Neuronal stem cell (in vitro differentiated cells): ENCODE measurements at regions not wholly inside any gene's neighbourhood (a gene's known extent, or its start where the extent isn't known, plus 50 kb on each side); places are given as distances from the start of the nearest gene placed in this dataset.

ENCODE experiments used
- DNase-seq: peaks from one replicate; pipeline ENCODE4 v3.0.0-alpha.2; 2013; ENCODE audit warnings: low spot score
- H2AFZ ChIP-seq: one replicate; pipeline ENCODE4 v1.6.1; 2013; ENCODE audit warnings: mild to moderate bottlenecking, low read length, inconsistent platforms
- H2AK5ac ChIP-seq: 2 replicates; pipeline ENCODE4 v1.6.1; 2013; ENCODE audit warnings: low read depth, mild to moderate bottlenecking, inconsistent platforms, low read length, moderate library complexity, mixed read lengths
- H2BK120ac ChIP-seq: 2 replicates; pipeline ENCODE4 v1.6.1; 2013; ENCODE audit warnings: low read depth, mild to moderate bottlenecking, inconsistent platforms, low read length, moderate library complexity, mixed read lengths
- H2BK12ac ChIP-seq: one replicate; pipeline ENCODE4 v1.6.1; 2013; ENCODE audit warnings: low read length, inconsistent platforms
- H2BK15ac ChIP-seq: 2 replicates; pipeline ENCODE4 v1.6.1; 2013; ENCODE audit warnings: mild to moderate bottlenecking, low read length, inconsistent platforms, mixed read lengths
- H2BK5ac ChIP-seq: one replicate; pipeline ENCODE4 v1.6.1; 2013; ENCODE audit warnings: inconsistent platforms, mild to moderate bottlenecking, low read length, moderate library complexity
- H3K14ac ChIP-seq: one replicate; pipeline ENCODE4 v1.6.1; 2013; ENCODE audit warnings: low read length, inconsistent platforms
- H3K18ac ChIP-seq: 2 replicates; pipeline ENCODE4 v1.6.1; 2013; ENCODE audit warnings: low read length, inconsistent platforms
- H3K23ac ChIP-seq: 2 replicates; pipeline ENCODE4 v1.6.1; 2013; ENCODE audit warnings: low read depth, mild to moderate bottlenecking, mixed read lengths, low read length, inconsistent platforms; ENCODE audit not compliant: poor library complexity
- H3K27ac ChIP-seq: replicated peaks from 3 replicates; pipeline ENCODE4 v1.5.1; 2013; ENCODE audit warnings: low read length, inconsistent platforms
- H3K27me3 ChIP-seq, 3 experiments: 2 replicates each; pipeline ENCODE4 v1.6.1; 2013; ENCODE audit warnings: low read length in 3 of 3, mild to moderate bottlenecking in 2 of 3, inconsistent platforms in 1 of 3, low read depth in 1 of 3, mixed read lengths in 1 of 3, moderate library complexity in 1 of 3; ENCODE audit not compliant: control insufficient read depth in 3 of 3, insufficient read depth in 3 of 3
- H3K36me3 ChIP-seq, 2 donors: replicated peaks in 1 of 2; 2 replicates each; pipeline ENCODE4 v1.6.1; 2013; ENCODE audit warnings: low read length in 2 of 2; ENCODE audit not compliant: control insufficient read depth in 2 of 2, insufficient read depth in 2 of 2
- H3K4ac ChIP-seq: 2 replicates; pipeline ENCODE4 v1.6.1; 2013; ENCODE audit warnings: inconsistent platforms, mild to moderate bottlenecking, low read length, moderate library complexity
- H3K4me1 ChIP-seq, 2 donors: 1 replicate in 1 of 2; 2 replicates in 1 of 2; pipeline ENCODE4 v1.6.1; 2013; ENCODE audit warnings: low read length in 2 of 2, low read depth in 1 of 2; ENCODE audit not compliant: control insufficient read depth in 2 of 2, insufficient read depth in 1 of 2
- H3K4me2 ChIP-seq: one replicate; pipeline ENCODE4 v1.6.1; 2013; ENCODE audit warnings: mild to moderate bottlenecking, low read length, inconsistent platforms; ENCODE audit not compliant: insufficient read depth, poor library complexity, severe bottlenecking
- H3K4me3 ChIP-seq, 2 donors: 2 replicates each; pipeline ENCODE4 v1.5.1; 2013; ENCODE audit warnings: low read length in 2 of 2, mild to moderate bottlenecking in 2 of 2, inconsistent platforms in 1 of 2, moderate library complexity in 1 of 2
- H3K79me1 ChIP-seq: one replicate; pipeline ENCODE4 v1.6.1; 2013; ENCODE audit warnings: low read depth, mild to moderate bottlenecking, inconsistent platforms, low read length, moderate library complexity
- H3K9ac ChIP-seq: one replicate; pipeline ENCODE4 v1.6.1; 2013; ENCODE audit warnings: mild to moderate bottlenecking, low read depth, low read length, inconsistent platforms; ENCODE audit not compliant: poor library complexity
- H3K9me3 ChIP-seq, 2 donors: replicated peaks in 1 of 2; 2 replicates each; pipeline versions ENCODE3 to v1.6.1; 2013; ENCODE audit warnings: low read length in 2 of 2, mild to moderate bottlenecking in 2 of 2, inconsistent platforms in 1 of 2, low read depth in 1 of 2, mixed read lengths in 1 of 2, moderate library complexity in 1 of 2; ENCODE audit not compliant: control insufficient read depth in 2 of 2, insufficient read depth in 1 of 2
- H4K8ac ChIP-seq: one replicate; pipeline ENCODE4 v1.6.1; 2013; ENCODE audit warnings: low read depth, mild to moderate bottlenecking, inconsistent platforms, low read length, moderate library complexity
- H4K91ac ChIP-seq: one replicate; pipeline ENCODE4 v1.6.1; 2013; ENCODE audit warnings: low read length, low read depth, mild to moderate bottlenecking, inconsistent platforms; ENCODE audit not compliant: poor library complexity
- WGBS, 2 donors: extraction: QIAGEN DNeasy Blood & Tissue Kit; methylation state at CpG; one replicate each; pipeline ENCODE4 v1.1.7; 2013; ENCODE audit warnings: missing lambda C conversion rate in 2 of 2, mixed read lengths in 1 of 2; ENCODE audit not compliant: insufficient read length in 2 of 2, insufficient replicate concordance in 1 of 2; ENCODE audit errors: extremely low coverage in 2 of 2; 5-methylcytosine and 5-hydroxymethylcytosine counted together

GRCh38 chr18:67789165-67789545 lies 272.6 kb upstream of the DSEL start:
- H3K23ac ChIP-seq: no peak overlapping the region
- no peak overlapping the region for H3K14ac ChIP-seq
- no peak overlapping the region for H4K91ac ChIP-seq
- no peaks in the 10 kb centered on the region for H3K9me3 ChIP-seq
- no peak overlapping the region for H2AK5ac ChIP-seq
- H3K4me3 ChIP-seq: no peak overlapping the region
- no peak overlapping the region for H4K8ac ChIP-seq
- H2BK120ac ChIP-seq: no peak overlapping the region
- H3K27me3 ChIP-seq: no peaks in the 10 kb centered on the region
- DNase-seq: no peak
- no peaks in the 10 kb centered on the region for H3K4me1 ChIP-seq
- no peak overlapping the region for H2BK12ac ChIP-seq
- no peak overlapping the region for H2BK5ac ChIP-seq
- no peak overlapping the region for H3K18ac ChIP-seq
- H2BK15ac ChIP-seq: no peak overlapping the region
- WGBS, 2 donors: no CpG with 5 or more reads among the region's 9 CpGs
- H3K4me2 ChIP-seq: no peak overlapping the region
- no peak overlapping the region for H3K9ac ChIP-seq
- H3K4ac ChIP-seq: no peak overlapping the region
- peak overlapping the region; percentile 56 for H2AFZ ChIP-seq
- no peaks in the 10 kb centered on the region for H3K79me1 ChIP-seq
- no peaks in the 10 kb centered on the region for H3K36me3 ChIP-seq
- H3K27ac ChIP-seq: no peak overlapping the region

GRCh38 chr18:67788310-67789164 lies 272.0 kb upstream of the DSEL start:
- WGBS, 2 donors: no CpG with 5 or more reads among the region's 12 CpGs
- no peak overlapping the region for H3K4me2 ChIP-seq

GRCh38 chr18:67783196-67783946 lies 266.9 kb upstream of the DSEL start:
- Histone ChIP-seq H3K79me1 (no peaks in the 10 kb centered on the region), H2BK5ac (no peak overlapping the region), H3K9me3 (no peaks in the 10 kb centered on the region), H3K4me3 (no peak overlapping the region), H3K27ac (no peak overlapping the region), H2BK120ac (no peak overlapping the region), H3K4ac (no peak overlapping the region), H3K23ac (no peak overlapping the region), H2AK5ac (no peak overlapping the region), H3K36me3 (no peaks in the 10 kb centered on the region), H2BK12ac (no peak overlapping the region), H2BK15ac (no peak overlapping the region), H3K4me2 (no peak overlapping the region), H3K9ac (no peak overlapping the region), H3K14ac (no peak overlapping the region), H4K91ac (no peak overlapping the region), H3K27me3 (no peaks in the 10 kb centered on the region), H3K4me1 (peaks cover 0 to 14% of the 10 kb centered on the region in 2 donors), H3K18ac (no peak overlapping the region), H2AFZ (peak overlapping the region; percentile 71), H4K8ac (no peak overlapping the region)
- no CpG with 5 or more reads among the region's 1 CpG for WGBS, 2 donors
- no peak for DNase-seq

More at GRCh38 chr18:67788310-67789164, 272.0 kb upstream of the DSEL start:
- Histone ChIP-seq H2BK120ac (no peak overlapping the region), H2BK15ac (no peak overlapping the region), H2BK12ac (no peak overlapping the region), H4K91ac (no peak overlapping the region), H3K23ac (no peak overlapping the region), H3K27me3 (no peaks in the 10 kb centered on the region), H3K9me3 (no peaks in the 10 kb centered on the region), H3K36me3 (no peaks in the 10 kb centered on the region), H3K9ac (no peak overlapping the region), H2AK5ac (no peak overlapping the region), H3K18ac (no peak overlapping the region), H4K8ac (no peak overlapping the region), H3K79me1 (no peaks in the 10 kb centered on the region), H2AFZ (peak overlapping the region; percentile 56), H3K4me1 (peaks cover 0 to 1% of the 10 kb centered on the region in 2 donors), H3K27ac (no peak overlapping the region), H2BK5ac (no peak overlapping the region), H3K4ac (no peak overlapping the region), H3K4me3 (no peak overlapping the region), H3K14ac (no peak overlapping the region)
- no peak for DNase-seq

- DNase-seq: no peak
- Histone ChIP-seq H3K4me1 (peaks cover 0 to 7% of the 10 kb centered on the region in 2 donors), H3K36me3 (no peaks in the 10 kb centered on the region), H3K4me2 (no peak overlapping the region), H3K14ac (no peak overlapping the region), H3K79me1 (no peaks in the 10 kb centered on the region), H2BK120ac (no peak overlapping the region), H3K27ac (no peak overlapping the region), H2BK5ac (no peak overlapping the region), H3K4ac (no peak overlapping the region), H3K9me3 (no peaks in the 10 kb centered on the region), H4K8ac (no peak overlapping the region), H3K27me3 (no peaks in the 10 kb centered on the region), H3K18ac (no peak overlapping the region), H2BK12ac (no peak overlapping the region), H3K4me3 (no peak overlapping the region), H2BK15ac (no peak overlapping the region), H4K91ac (no peak overlapping the region), H3K23ac (no peak overlapping the region), H2AFZ (no peak overlapping the region), H3K9ac (no peak overlapping the region), H2AK5ac (no peak overlapping the region)
- WGBS, 2 donors: no CpG with 5 or more reads among the region's 3 CpGs
These were observed 261.5 kb upstream of the DSEL start for GRCh38 chr18:67778016-67778415.
